ENCODE measurements at regions not wholly inside any gene's neighbourhood (a gene's known extent, or its start where the extent isn't known, plus 50 kb on each side); places are given as distances from the start of the nearest gene placed in this dataset.
A peak's percentile ranks its signal among the peaks of the same experiment; 100 is the strongest.

DNA sequence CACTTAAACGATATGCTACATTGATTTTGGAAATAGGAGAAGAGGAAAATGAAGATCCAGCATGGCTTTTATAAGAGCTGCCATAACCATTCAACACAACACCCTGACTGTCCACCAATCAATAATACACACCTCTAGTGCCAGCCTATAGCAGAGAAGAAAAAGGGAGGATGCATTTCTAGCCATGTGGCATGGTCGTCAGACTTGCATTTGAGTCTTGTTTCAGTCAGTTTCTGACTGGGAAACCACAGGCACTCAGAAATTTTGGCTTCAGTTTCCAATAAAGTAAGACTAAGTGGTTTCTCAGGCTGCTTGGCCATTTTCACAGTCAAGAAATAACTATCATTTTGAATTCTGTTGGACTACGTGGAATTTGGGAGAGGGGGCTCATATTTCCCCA is 523.5 kb upstream of the LRRC4C start:
- peaks cover 3% of the 10 kb centered on the region for H3K9me3 ChIP-seq (replicated peaks; ENCODE audit: control insufficient read depth, low read depth, low read length)
- no peak overlapping the region for H3K4me3 ChIP-seq (ENCODE audit: low read length)
- H3K27ac ChIP-seq (ENCODE audit: low read length) = no peak overlapping the region
- no peaks in the 10 kb centered on the region for H3K36me3 ChIP-seq (ENCODE audit: control insufficient read depth, insufficient read depth, low read length)
- H3K4me1 ChIP-seq (ENCODE audit: control insufficient read depth, insufficient read depth, low read length) = no peaks in the 10 kb centered on the region
- 50% methylated on average over 1 of the region's 3 CpGs for WGBS (ENCODE audit: insufficient coverage)
- H3K27me3 ChIP-seq (ENCODE audit: control insufficient read depth, insufficient read depth, low read length) = no peaks in the 10 kb centered on the region
- no peak for DNase-seq

DNA sequence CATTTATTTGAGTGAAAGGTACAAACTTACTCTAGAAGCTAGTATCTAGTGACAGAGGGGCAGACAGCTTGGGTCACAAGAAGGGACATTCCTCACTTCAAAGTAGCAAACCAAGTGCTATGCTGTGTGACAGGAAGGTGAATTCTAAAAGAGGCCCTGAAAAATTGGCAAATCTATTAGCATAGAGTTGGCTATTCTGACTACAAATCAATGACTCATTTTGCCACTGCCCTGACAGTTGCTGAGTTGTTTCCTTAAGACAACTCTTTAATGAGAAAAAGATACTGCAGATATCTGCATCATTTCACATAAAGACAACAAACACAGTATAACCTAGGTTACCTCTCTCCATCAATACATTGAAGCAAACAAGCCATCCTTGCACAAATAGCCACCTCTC is 524.0 kb upstream of the LRRC4C start:
- Histone ChIP-seq H3K4me3 (ENCODE audit: low read length) (no peak overlapping the region), H3K36me3 (ENCODE audit: control insufficient read depth, insufficient read depth, low read length) (no peaks in the 10 kb centered on the region), H3K9me3 (replicated peaks; ENCODE audit: control insufficient read depth, low read depth, low read length) (peaks cover 3% of the 10 kb centered on the region), H3K27ac (ENCODE audit: low read length) (no peak overlapping the region), H3K27me3 (ENCODE audit: control insufficient read depth, insufficient read depth, low read length) (no peaks in the 10 kb centered on the region), H3K4me1 (ENCODE audit: control insufficient read depth, insufficient read depth, low read length) (no peaks in the 10 kb centered on the region)
- no peak for DNase-seq

DNA sequence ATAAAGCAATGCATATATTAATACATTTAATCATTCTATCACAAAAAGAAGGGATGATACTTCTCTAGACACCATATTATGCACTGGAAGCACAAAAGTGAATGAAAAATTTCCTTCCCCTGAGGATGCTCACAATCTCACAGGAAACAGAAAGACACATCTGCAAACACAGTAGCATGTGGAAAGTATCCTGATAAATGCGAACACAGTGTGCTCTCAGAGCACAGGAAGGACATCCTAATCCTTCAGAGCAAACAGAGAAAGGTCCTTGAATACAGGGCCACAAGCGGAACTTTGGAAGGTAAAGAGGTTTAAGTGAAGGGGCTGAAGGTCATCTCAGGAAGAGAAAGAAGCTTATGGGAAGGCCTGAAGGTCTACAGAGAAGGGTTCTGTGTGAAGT is 524.6 kb upstream of the LRRC4C start:
- 82% methylated on average over 1 of the region's 2 CpGs for WGBS (ENCODE audit: insufficient coverage)

DNA sequence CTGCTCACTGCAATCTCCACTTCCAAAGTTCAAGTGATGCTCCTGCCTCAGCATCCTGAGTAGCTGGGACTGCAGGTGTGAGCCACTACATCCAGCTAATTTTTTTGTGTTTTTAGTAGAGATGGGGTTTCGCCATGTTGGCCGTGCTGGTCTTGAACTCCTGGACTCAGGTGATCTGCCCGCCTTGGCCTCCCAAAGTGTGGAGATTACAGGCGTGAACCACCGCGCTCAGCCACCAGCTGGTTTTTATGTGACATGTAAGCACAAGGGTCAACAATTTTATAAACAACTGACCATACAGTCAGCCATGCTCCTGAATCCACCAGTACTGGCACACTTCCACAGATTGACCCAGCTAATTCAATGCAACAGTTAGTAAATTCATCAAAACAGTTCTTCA is 526.3 kb upstream of the LRRC4C start:
- Histone ChIP-seq H3K9me3 (replicated peaks; ENCODE audit: control insufficient read depth, low read depth, low read length) (peaks cover 3% of the 10 kb centered on the region), H3K27me3 (ENCODE audit: control insufficient read depth, insufficient read depth, low read length) (no peaks in the 10 kb centered on the region), H3K4me3 (ENCODE audit: low read length) (no peak overlapping the region), H3K36me3 (ENCODE audit: control insufficient read depth, insufficient read depth, low read length) (no peaks in the 10 kb centered on the region), H3K27ac (ENCODE audit: low read length) (no peak overlapping the region), H3K4me1 (ENCODE audit: control insufficient read depth, insufficient read depth, low read length) (no peaks in the 10 kb centered on the region)
- WGBS (ENCODE audit: insufficient coverage) = 87% methylated on average over 6 of the region's 6 CpGs
- DNase-seq = no peak

More for the DNA sequence above, 524.6 kb upstream of the LRRC4C start:
- Histone ChIP-seq H3K4me1 (ENCODE audit: control insufficient read depth, insufficient read depth, low read length) (no peaks in the 10 kb centered on the region), H3K9me3 (replicated peaks; ENCODE audit: control insufficient read depth, low read depth, low read length) (peaks cover 3% of the 10 kb centered on the region), H3K4me3 (ENCODE audit: low read length) (no peak overlapping the region), H3K36me3 (ENCODE audit: control insufficient read depth, insufficient read depth, low read length) (no peaks in the 10 kb centered on the region), H3K27ac (ENCODE audit: low read length) (no peak overlapping the region), H3K27me3 (ENCODE audit: control insufficient read depth, insufficient read depth, low read length) (no peaks in the 10 kb centered on the region)
- DNase-seq = no peak

DNA sequence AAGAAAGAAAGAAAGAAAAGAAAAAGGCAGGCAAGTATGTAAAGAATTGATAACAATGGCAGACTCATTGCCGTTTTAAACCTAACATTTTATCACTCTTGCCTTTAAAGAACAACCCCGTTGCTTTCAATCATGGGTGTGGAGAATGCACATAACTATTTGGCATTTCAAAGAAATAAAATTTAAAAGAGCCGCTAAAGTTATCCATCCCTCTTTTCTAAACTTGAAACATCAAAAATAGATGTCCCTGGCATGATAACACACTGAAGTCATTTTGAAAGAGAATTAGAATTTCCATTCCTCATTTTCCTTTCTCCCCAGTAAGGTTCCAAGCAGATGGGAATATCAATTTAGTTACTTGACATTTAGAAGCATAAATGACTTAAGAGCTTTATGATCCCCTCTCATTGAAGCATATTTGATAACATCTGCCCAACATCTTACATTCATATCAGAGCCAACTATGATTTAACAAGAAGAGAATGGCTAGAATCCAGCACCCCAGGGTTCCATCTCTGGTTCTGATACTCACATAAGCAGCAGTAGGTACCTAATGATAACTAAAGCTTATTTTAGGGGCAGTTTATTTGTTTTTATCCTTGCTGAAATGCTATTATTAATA is 529.6 kb upstream of the LRRC4C start:
- Histone ChIP-seq H3K27ac (ENCODE audit: low read length) (no peak overlapping the region), H3K27me3 (ENCODE audit: control insufficient read depth, insufficient read depth, low read length) (no peaks in the 10 kb centered on the region), H3K36me3 (ENCODE audit: control insufficient read depth, insufficient read depth, low read length) (no peaks in the 10 kb centered on the region), H3K4me3 (ENCODE audit: low read length) (no peak overlapping the region), H3K4me1 (ENCODE audit: control insufficient read depth, insufficient read depth, low read length) (no peaks in the 10 kb centered on the region), H3K9me3 (replicated peaks; ENCODE audit: control insufficient read depth, low read depth, low read length) (peaks cover 2% of the 10 kb centered on the region)
- no CpG with 5 or more reads among the region's 3 CpGs for WGBS (ENCODE audit: insufficient coverage)
- DNase-seq = peak; percentile 47

DNA sequence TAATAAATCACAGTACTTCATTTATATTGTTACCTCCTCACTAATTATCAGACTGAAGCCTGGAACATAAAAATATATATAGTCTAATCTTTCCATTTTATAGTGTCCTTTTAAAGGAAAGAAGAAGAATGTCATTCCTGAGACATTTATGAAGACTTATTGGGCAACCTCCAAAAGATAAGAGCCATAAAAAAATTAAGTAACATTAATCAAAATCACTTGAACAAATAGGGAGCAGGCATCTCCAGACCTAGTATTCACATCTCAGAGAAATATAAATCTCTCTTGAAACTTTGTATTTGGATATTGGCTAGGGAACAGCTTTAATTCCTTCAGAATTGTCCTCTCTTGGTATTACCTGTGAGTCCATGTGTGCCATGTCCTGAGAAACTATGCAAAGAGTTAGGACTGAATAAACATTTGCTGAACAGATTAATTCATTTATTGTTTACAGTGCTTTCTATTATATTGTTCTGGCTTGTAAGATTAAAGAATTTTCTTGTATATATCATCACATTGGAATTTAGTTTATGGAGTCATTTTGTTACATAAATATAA is 530.5 kb upstream of the LRRC4C start:
- H3K9me3 ChIP-seq (replicated peaks; ENCODE audit: control insufficient read depth, low read depth, low read length) = peaks cover 2% of the 10 kb centered on the region
- no peaks in the 10 kb centered on the region for H3K4me1 ChIP-seq (ENCODE audit: control insufficient read depth, insufficient read depth, low read length)
- no peaks in the 10 kb centered on the region for H3K36me3 ChIP-seq (ENCODE audit: control insufficient read depth, insufficient read depth, low read length)
- H3K4me3 ChIP-seq (ENCODE audit: low read length) = no peak overlapping the region
- DNase-seq = no peak
- no peak overlapping the region for H3K27ac ChIP-seq (ENCODE audit: low read length)
- no peaks in the 10 kb centered on the region for H3K27me3 ChIP-seq (ENCODE audit: control insufficient read depth, insufficient read depth, low read length)

DNA sequence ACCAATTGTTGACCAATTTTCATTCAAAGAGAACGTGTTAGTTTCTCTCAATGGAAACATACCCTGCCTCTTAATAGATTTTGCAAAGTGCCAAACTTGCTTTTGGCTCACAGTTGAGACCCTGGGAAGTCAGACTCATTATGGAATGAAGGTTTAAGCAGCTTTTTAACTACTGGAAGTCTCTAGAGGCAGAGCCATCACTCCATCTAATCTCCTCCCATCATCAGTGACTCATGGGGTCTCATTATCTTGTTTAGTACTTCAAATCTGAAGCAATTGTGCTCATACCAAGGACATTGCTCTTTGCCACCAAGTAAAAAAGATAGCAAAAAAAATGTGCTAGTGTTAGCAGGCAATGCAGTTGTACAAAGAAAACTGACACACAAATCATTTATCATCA is 537.1 kb upstream of the LRRC4C start:
- no peaks in the 10 kb centered on the region for H3K27me3 ChIP-seq (ENCODE audit: control insufficient read depth, insufficient read depth, low read length)
- H3K27ac ChIP-seq (ENCODE audit: low read length) = no peak overlapping the region
- H3K4me3 ChIP-seq (ENCODE audit: low read length) = no peak overlapping the region
- no peak for DNase-seq
- no peaks in the 10 kb centered on the region for H3K36me3 ChIP-seq (ENCODE audit: control insufficient read depth, insufficient read depth, low read length)
- H3K4me1 ChIP-seq (ENCODE audit: control insufficient read depth, insufficient read depth, low read length) = no peaks in the 10 kb centered on the region
- no CpG with 5 or more reads among the region's 1 CpG for WGBS (ENCODE audit: insufficient coverage)
- no peaks in the 10 kb centered on the region for H3K9me3 ChIP-seq (replicated peaks; ENCODE audit: control insufficient read depth, low read depth, low read length)

DNA sequence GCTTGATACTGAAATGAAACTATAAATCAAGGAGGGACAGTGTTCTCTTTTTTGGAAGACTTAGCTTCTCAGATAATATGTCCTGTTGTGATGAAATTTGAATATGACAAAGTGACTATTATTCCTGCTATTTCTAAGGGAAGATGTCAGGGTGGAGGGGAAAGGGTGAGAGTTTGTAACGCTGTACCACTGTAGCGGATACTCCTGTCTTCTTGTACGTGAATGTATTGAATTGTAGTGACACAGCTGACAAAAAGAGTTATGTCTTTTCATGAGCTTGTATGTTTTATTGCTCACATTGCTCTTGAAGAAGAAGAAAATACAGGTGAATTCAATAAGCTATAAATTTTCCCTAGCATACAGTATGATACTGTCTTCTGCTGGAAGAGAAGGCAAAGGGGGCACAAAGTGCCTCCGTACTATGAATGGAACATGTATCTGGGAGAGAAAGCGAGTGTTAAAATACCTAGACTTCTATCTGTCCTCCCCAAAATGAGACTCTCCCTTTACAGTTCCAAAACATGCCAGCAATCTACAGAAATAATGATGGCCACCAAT is 538.5 kb upstream of the LRRC4C start:
- Histone ChIP-seq H3K27me3 (ENCODE audit: control insufficient read depth, insufficient read depth, low read length) (no peaks in the 10 kb centered on the region), H3K4me1 (ENCODE audit: control insufficient read depth, insufficient read depth, low read length) (no peaks in the 10 kb centered on the region), H3K4me3 (ENCODE audit: low read length) (no peak overlapping the region), H3K36me3 (ENCODE audit: control insufficient read depth, insufficient read depth, low read length) (no peaks in the 10 kb centered on the region), H3K9me3 (replicated peaks; ENCODE audit: control insufficient read depth, low read depth, low read length) (no peaks in the 10 kb centered on the region), H3K27ac (ENCODE audit: low read length) (no peak overlapping the region)
- DNase-seq = no peak
- WGBS (ENCODE audit: insufficient coverage) = 89% methylated on average over 3 of the region's 5 CpGs

DNA sequence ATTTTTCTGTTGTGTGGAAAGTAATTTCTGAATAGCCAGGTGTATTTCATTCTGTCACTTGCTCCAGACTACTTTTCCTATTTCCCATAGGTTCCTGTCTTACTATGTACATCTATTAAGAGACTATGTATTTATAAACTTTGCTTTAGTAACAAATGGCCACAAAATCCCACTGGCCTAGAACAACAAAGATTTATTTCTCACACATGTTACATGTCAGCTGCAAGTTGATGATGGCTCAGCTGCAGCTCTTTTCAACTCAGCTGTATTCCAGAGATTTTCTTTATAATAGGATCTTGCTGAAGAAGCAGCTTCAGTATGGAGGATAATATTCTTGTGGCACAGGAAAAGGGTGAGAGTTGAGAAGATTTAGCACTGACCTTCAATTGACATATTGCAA is 539.6 kb upstream of the LRRC4C start:
- Histone ChIP-seq H3K36me3 (ENCODE audit: control insufficient read depth, insufficient read depth, low read length) (no peaks in the 10 kb centered on the region), H3K4me3 (ENCODE audit: low read length) (no peak overlapping the region), H3K4me1 (ENCODE audit: control insufficient read depth, insufficient read depth, low read length) (no peaks in the 10 kb centered on the region), H3K9me3 (replicated peaks; ENCODE audit: control insufficient read depth, low read depth, low read length) (no peaks in the 10 kb centered on the region), H3K27me3 (ENCODE audit: control insufficient read depth, insufficient read depth, low read length) (no peaks in the 10 kb centered on the region), H3K27ac (ENCODE audit: low read length) (no peak overlapping the region)
- peak; percentile 67 for DNase-seq

DNA sequence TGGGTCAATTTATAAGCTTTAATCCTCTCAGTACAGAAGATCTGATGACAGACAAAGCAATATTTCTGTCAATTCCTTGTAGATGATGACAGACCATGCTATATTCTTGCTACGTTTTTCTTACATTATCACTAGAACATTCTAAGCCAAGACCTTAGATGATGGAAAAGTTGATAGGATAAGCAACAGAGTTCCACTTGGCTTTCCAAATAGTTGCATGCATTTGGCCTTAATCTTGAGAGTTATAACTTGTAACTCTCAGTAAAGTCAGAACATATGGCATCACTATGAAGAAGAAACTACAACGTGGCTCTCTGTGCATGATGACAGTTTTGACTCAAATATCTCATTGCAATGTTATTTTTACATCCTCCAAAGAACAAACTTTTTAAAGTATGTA is 544.3 kb upstream of the LRRC4C start:
- H3K4me1 ChIP-seq (ENCODE audit: control insufficient read depth, insufficient read depth, low read length) = no peaks in the 10 kb centered on the region
- peak; percentile 81 for DNase-seq
- H3K4me3 ChIP-seq (ENCODE audit: low read length) = no peak overlapping the region
- no peak overlapping the region for H3K27ac ChIP-seq (ENCODE audit: low read length)
- H3K36me3 ChIP-seq (ENCODE audit: control insufficient read depth, insufficient read depth, low read length) = no peaks in the 10 kb centered on the region
- no CpG with 5 or more reads among the region's 2 CpGs for WGBS (ENCODE audit: insufficient coverage)
- no peaks in the 10 kb centered on the region for H3K27me3 ChIP-seq (ENCODE audit: control insufficient read depth, insufficient read depth, low read length)
- no peaks in the 10 kb centered on the region for H3K9me3 ChIP-seq (replicated peaks; ENCODE audit: control insufficient read depth, low read depth, low read length)

DNA sequence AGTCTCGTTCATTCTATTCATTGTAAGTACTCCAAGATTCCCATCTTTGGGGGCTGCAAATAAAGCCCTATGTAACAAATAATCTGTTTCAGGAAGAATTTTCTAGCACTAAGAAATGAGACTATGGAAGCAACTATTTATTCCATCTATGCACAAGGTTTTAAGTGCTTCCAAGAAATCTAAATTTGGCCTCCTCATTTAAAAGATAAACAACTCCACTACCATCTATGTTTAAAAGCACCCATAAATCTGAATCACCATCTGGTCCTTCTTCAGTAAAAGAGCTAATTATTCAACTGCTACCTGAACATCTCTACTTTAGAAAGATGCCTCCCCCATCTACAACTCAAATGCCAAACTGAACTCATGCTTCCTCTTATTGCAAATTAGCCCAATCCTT is 547.3 kb upstream of the LRRC4C start:
- WGBS (ENCODE audit: insufficient coverage) = no CpG with 5 or more reads among the region's 1 CpG

More for the DNA sequence above, 547.3 kb upstream of the LRRC4C start:
- no peaks in the 10 kb centered on the region for H3K36me3 ChIP-seq (ENCODE audit: control insufficient read depth, insufficient read depth, low read length)
- H3K27me3 ChIP-seq (ENCODE audit: control insufficient read depth, insufficient read depth, low read length) = no peaks in the 10 kb centered on the region
- H3K4me3 ChIP-seq (ENCODE audit: low read length) = no peak overlapping the region
- DNase-seq = no peak
- no peaks in the 10 kb centered on the region for H3K4me1 ChIP-seq (ENCODE audit: control insufficient read depth, insufficient read depth, low read length)
- no peaks in the 10 kb centered on the region for H3K9me3 ChIP-seq (replicated peaks; ENCODE audit: control insufficient read depth, low read depth, low read length)
- no peak overlapping the region for H3K27ac ChIP-seq (ENCODE audit: low read length)

Data from muscle of leg (tissue), 3 donors.